OCI-LY7 (cell line): ENCODE measurements at regions not wholly inside any gene's neighbourhood (a gene's known extent, or its start where the extent isn't known, plus 50 kb on each side); places are given as distances from the start of the nearest gene placed in this dataset.

Experiments used
- BruUV-seq: library from RNA; stranded (reverse); fragments of 400-500 nt; replicated peaks from 2 replicates; lab custom pipeline; 2021; lab: Mats Ljungman, UMichigan
- CTCF ChIA-PET: fragments of 300-600 bp; sonication (Branson Sonifier 250); formaldehyde crosslinking; loops from one replicate; lab custom pipeline; 2022; ENCODE audit warnings: antibody characterized with exemption; ENCODE audit not compliant: unreplicated experiment; lab: Charles Lee
- POLR2A ChIA-PET: fragments of 300-600 bp; sonication (Branson Sonifier 250); formaldehyde crosslinking; loops from one replicate; lab custom pipeline; 2022; ENCODE audit warnings: antibody characterized with exemption; lab: Charles Lee
- DNase-seq: peaks from one replicate; pipeline ENCODE4 v3.0.0-alpha.2; 2015; ENCODE audit warnings: low spot score
- H2AFZ ChIP-seq: fragments of 200-600 bp; sonication (generic), shearing (Covaris generic); 2 replicates; pipeline ENCODE4 v1.6.1; 2014; ENCODE audit warnings: mild to moderate bottlenecking, antibody characterized with exemption, low read length, moderate library complexity
- H3K27ac ChIP-seq: fragments of 200-600 bp; sonication (generic); 2 replicates; pipeline ENCODE4 v1.5.1; 2014; ENCODE audit warnings: mixed run types, low read depth, mild to moderate bottlenecking, moderate library complexity, low read length, inconsistent platforms; ENCODE audit not compliant: poor library complexity, severe bottlenecking
- H3K36me3 ChIP-seq: fragments of 200-600 bp; sonication (generic); 2 replicates; pipeline ENCODE4 v1.6.1; 2014; ENCODE audit warnings: mild to moderate bottlenecking, antibody characterized with exemption, low read length, moderate library complexity, mixed read lengths; ENCODE audit not compliant: insufficient read depth
- H3K4me1 ChIP-seq: fragments of 200-600 bp; sonication (generic); 2 replicates; pipeline ENCODE4 v1.5.1; 2014; ENCODE audit warnings: mild to moderate bottlenecking, low read length; ENCODE audit not compliant: insufficient read depth, poor library complexity, severe bottlenecking
- H3K4me2 ChIP-seq: fragments of 200-600 bp; sonication (generic); 2 replicates; pipeline ENCODE4 v1.6.1; 2014; ENCODE audit warnings: mild to moderate bottlenecking, low read length
- H3K4me3 ChIP-seq: fragments of 200-600 bp; sonication (generic); 2 replicates; pipeline ENCODE4 v1.5.1; 2014; ENCODE audit warnings: mild to moderate bottlenecking, low read depth, low read length; ENCODE audit not compliant: poor library complexity, severe bottlenecking
- H3K79me2 ChIP-seq: fragments of 200-600 bp; sonication (generic); 2 replicates; pipeline ENCODE4 v1.6.1; 2016; ENCODE audit warnings: low read depth, mild to moderate bottlenecking, low read length, moderate library complexity, mixed read lengths; ENCODE audit not compliant: insufficient read depth
- H3K9me2 ChIP-seq: fragments of 200-600 bp; sonication (generic); 2 replicates; pipeline ENCODE4 v1.6.1; 2016; ENCODE audit warnings: mild to moderate bottlenecking, low read length, mixed read lengths; ENCODE audit not compliant: insufficient read depth
- H3K9me3 ChIP-seq: fragments of 200-600 bp; sonication (generic); 2 replicates; pipeline ENCODE4 v1.6.1; 2014; ENCODE audit warnings: mild to moderate bottlenecking, mixed run types, low read length, mixed read lengths
- H4K20me1 ChIP-seq: fragments of 200-600 bp; sonication (generic); 2 replicates; pipeline ENCODE4 v1.6.1; 2014; ENCODE audit warnings: mild to moderate bottlenecking, antibody characterized with exemption, low read length, moderate library complexity, mixed read lengths; ENCODE audit not compliant: insufficient read depth
- EZH2phosphoT487 ChIP-seq: fragments of 200-600 bp; sonication (generic); IDR thresholded peaks from 2 replicates; pipeline ENCODE4 v1.6.1; 2018; ENCODE audit warnings: low read depth, borderline replicate concordance, mild to moderate bottlenecking, mixed run types, antibody characterized with exemption, low read length, moderate library complexity, mixed read lengths
- intact Hi-C: fragments of 100-400 bp; cut with micrococcal nuclease; formaldehyde crosslinking; loops from one replicate; pipeline ENCODE4 v1.10.0; 2022; ENCODE audit not compliant: unreplicated experiment
- TF ChIP-seq, protein P1 (sequence below): fragments of 200-600 bp; sonication (generic); conservative IDR thresholded peaks from 2 replicates; pipeline ENCODE4 v1.5.1; 2014; ENCODE audit warnings: mild to moderate bottlenecking, antibody characterized with exemption, low read length, moderate library complexity, mixed read lengths

DNA sequence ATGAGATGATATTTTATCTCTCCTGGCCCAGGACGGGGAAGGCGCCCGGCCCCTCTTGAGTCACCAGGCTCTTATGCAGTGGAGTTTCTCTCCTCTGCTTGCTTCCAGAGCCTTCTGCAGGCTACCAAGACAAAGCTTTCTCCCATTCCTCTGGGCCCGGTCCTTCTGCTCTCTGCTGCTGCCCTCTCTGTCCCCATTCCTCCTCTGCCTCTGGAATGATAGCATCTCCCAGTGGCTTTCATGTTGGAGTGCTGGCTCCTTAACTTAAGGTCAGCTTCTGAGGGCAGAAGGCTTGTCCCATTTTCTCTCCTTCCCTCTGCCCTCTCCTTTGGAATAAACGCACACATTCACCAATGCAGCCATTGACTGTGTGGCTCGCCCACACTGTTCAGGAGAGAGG lies 86.2 kb downstream of the SDC1 start:
- intact Hi-C loops, result loop anchor here (5.0 to 10.0 kb wide), 2 partner anchors 86 to 189 kb away; partner anchors contain the start of gene SDC1
- no TSS peak for BruUV-seq
- H2AFZ ChIP-seq, result no peak overlapping the region

GRCh38 chr2:20137884-20138283 lies 86.5 kb upstream of the LAPTM4A start:
- H2AFZ ChIP-seq, result no peak overlapping the region
- no peak for DNase-seq
- no peaks in the 10 kb centered on the region for H3K9me2 ChIP-seq
- no peaks in the 10 kb centered on the region for H3K4me1 ChIP-seq
- H3K27ac ChIP-seq, result no peak overlapping the region
- BruUV-seq, result no TSS peak
- H3K9me3 ChIP-seq, result no peaks in the 10 kb centered on the region
- H3K79me2 ChIP-seq, result no peaks in the 10 kb centered on the region
- intact Hi-C loops, result loop anchor here (5.0 to 10.0 kb wide), 2 partner anchors 87 to 189 kb away; partner anchors contain the start of gene SDC1
- no peaks in the 10 kb centered on the region for H4K20me1 ChIP-seq
- no peak overlapping the region for H3K4me2 ChIP-seq
- no peak for TF ChIP-seq EZH2phosphoT487
- TF ChIP-seq, protein P1, sequence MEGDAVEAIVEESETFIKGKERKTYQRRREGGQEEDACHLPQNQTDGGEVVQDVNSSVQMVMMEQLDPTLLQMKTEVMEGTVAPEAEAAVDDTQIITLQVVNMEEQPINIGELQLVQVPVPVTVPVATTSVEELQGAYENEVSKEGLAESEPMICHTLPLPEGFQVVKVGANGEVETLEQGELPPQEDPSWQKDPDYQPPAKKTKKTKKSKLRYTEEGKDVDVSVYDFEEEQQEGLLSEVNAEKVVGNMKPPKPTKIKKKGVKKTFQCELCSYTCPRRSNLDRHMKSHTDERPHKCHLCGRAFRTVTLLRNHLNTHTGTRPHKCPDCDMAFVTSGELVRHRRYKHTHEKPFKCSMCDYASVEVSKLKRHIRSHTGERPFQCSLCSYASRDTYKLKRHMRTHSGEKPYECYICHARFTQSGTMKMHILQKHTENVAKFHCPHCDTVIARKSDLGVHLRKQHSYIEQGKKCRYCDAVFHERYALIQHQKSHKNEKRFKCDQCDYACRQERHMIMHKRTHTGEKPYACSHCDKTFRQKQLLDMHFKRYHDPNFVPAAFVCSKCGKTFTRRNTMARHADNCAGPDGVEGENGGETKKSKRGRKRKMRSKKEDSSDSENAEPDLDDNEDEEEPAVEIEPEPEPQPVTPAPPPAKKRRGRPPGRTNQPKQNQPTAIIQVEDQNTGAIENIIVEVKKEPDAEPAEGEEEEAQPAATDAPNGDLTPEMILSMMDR, result no peak
- no peak overlapping the region for H3K4me3 ChIP-seq
- ChIA-PET CTCF (no interaction called here), POLR2A (no interaction called here)
- no peaks in the 10 kb centered on the region for H3K36me3 ChIP-seq

More for the DNA sequence above, 86.2 kb downstream of the SDC1 start:
- no peaks in the 10 kb centered on the region for H3K9me2 ChIP-seq
- no peaks in the 10 kb centered on the region for H3K9me3 ChIP-seq
- H3K4me3 ChIP-seq, result no peak overlapping the region
- H3K79me2 ChIP-seq, result no peaks in the 10 kb centered on the region
- H3K4me2 ChIP-seq, result no peak overlapping the region
- no peak overlapping the region for H3K27ac ChIP-seq
- no peaks in the 10 kb centered on the region for H4K20me1 ChIP-seq
- H3K4me1 ChIP-seq, result no peaks in the 10 kb centered on the region
- ChIA-PET CTCF (no interaction called here), POLR2A (interaction anchor here (0.5 to 0.6 kb wide), 3 partner anchors 55 to 138 kb away, joined by 3 to 4 read pairs (median 4); no protein-coding TSS in a partner anchor)
- no peak for DNase-seq
- TF ChIP-seq, protein P1, result no peak
- no peak for TF ChIP-seq EZH2phosphoT487
- no peaks in the 10 kb centered on the region for H3K36me3 ChIP-seq

DNA sequence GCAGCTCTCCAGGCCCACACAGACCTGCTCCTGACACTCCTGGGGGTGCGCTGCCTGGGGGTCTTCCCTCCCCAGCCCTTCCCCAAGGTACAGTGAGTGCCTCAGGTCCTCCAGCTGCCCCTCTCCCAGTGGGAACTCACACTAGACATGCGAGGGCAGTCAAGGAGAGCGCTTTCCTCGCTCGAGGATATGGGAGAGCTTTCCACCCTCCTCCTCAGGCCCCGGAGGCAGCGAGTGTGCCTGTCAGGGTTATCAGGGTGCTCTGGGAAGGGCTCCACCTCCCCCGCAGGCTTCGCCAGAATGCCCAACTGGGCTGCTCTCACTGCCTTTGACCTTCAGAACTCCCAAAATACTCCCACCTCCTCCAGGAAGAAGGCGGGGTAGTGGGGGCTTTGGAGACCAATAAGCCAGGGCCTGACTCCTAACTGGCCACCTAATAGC lies 85.7 kb upstream of the LAPTM4A start:
- CTCF ChIA-PET, result no interaction called here
- POLR2A ChIA-PET, result no interaction called here
- no peak for DNase-seq
- BruUV-seq, result no TSS peak
- H4K20me1 ChIP-seq, result no peaks in the 10 kb centered on the region
- H3K4me2 ChIP-seq, result no peak overlapping the region
- TF ChIP-seq, protein P1, result no peak
- no peak for TF ChIP-seq EZH2phosphoT487
- H3K4me3 ChIP-seq, result no peak overlapping the region
- H3K9me3 ChIP-seq, result no peaks in the 10 kb centered on the region
- no peaks in the 10 kb centered on the region for H3K36me3 ChIP-seq
- H3K27ac ChIP-seq, result no peak overlapping the region
- no peaks in the 10 kb centered on the region for H3K79me2 ChIP-seq
- intact Hi-C loops, result loop anchor here (5.0 to 10.0 kb wide), 2 partner anchors 88 to 190 kb away; partner anchors contain the start of gene SDC1
- no peak overlapping the region for H2AFZ ChIP-seq
- no peaks in the 10 kb centered on the region for H3K9me2 ChIP-seq
- no peaks in the 10 kb centered on the region for H3K4me1 ChIP-seq
